Astrocyte of the cerebellum (primary cell): ENCODE measurements at regions not wholly inside any gene's neighbourhood (a gene's known extent, or its start where the extent isn't known, plus 50 kb on each side); places are given as distances from the start of the nearest gene placed in this dataset.

ENCODE experiments used
- DNase-seq: peaks from one replicate; pipeline ENCODE4 v3.0.0-alpha.2; 2011; ENCODE audit warnings: low read depth
- H3K4me3 ChIP-seq: 2 replicates; pipeline ENCODE4 v1.5.1; 2011; ENCODE audit warnings: mild to moderate bottlenecking, low read depth, low read length, moderate library complexity
- CTCF ChIP-seq: IDR thresholded peaks from 2 replicates; pipeline ENCODE4 v1.5.1; 2012; ENCODE audit warnings: low read length, low read depth, moderate library complexity, mild to moderate bottlenecking; ENCODE audit errors: missing control alignments
- in situ Hi-C: cut with HindIII; loops from 2 replicates; pipeline ENCODE4 v1.10.0; 2017; ENCODE audit warnings: low sequenced_read_pairs

GRCh38 chr9:84481636-84482218 is 141.2 kb upstream of the SLC28A3 start:
- in situ Hi-C loops: no loop called here
- no peak overlapping the region for H3K4me3 ChIP-seq
- no peak for TF ChIP-seq CTCF
- no peak for DNase-seq

- in situ Hi-C loops: no loop called here
- DNase-seq: no peak
- no peak for TF ChIP-seq CTCF
- H3K4me3 ChIP-seq: no peak overlapping the region
These were observed 142.0 kb upstream of the SLC28A3 start for GRCh38 chr9:84482607-84483006.

GRCh38 chr9:84484172-84484571 is 143.6 kb upstream of the SLC28A3 start:
- no peak overlapping the region for H3K4me3 ChIP-seq
- no peak for DNase-seq
- no peak for TF ChIP-seq CTCF
- in situ Hi-C loops: no loop called here

- TF ChIP-seq CTCF: no peak
- DNase-seq: no peak
- in situ Hi-C loops: no loop called here
- no peak overlapping the region for H3K4me3 ChIP-seq
These were observed 145.0 kb upstream of the SLC28A3 start for GRCh38 chr9:84485539-84485938.

GRCh38 chr9:84486663-84487062 is 146.1 kb upstream of the SLC28A3 start:
- H3K4me3 ChIP-seq: no peak overlapping the region
- no peak for TF ChIP-seq CTCF
- in situ Hi-C loops: no loop called here
- DNase-seq: no peak

- DNase-seq: no peak
- no peak for TF ChIP-seq CTCF
- H3K4me3 ChIP-seq: no peak overlapping the region
- in situ Hi-C loops: no loop called here
These were observed 149.8 kb upstream of the SLC28A3 start for GRCh38 chr9:84490206-84490841.
